H1 (cell line): ENCODE measurements at regions not wholly inside any gene's neighbourhood (a gene's known extent, or its start where the extent isn't known, plus 50 kb on each side); places are given as distances from the start of the nearest gene placed in this dataset.
"Not testable (repeated sequence)": the region's sequence is repeated elsewhere in the genome, so short reads cannot be mapped to it uniquely, and the experiment has no call there.

Experiments
- CTCF ChIA-PET: fragments of 300-600 bp; sonication (Branson Sonifier 250); formaldehyde crosslinking; loops from one replicate; lab custom pipeline; 2021; ENCODE audit not compliant: partially characterized antibody; lab: Charles Lee
- POLR2A ChIA-PET: fragments of 300-600 bp; sonication (Branson Sonifier 250); formaldehyde crosslinking; loops from one replicate; lab custom pipeline; 2021; ENCODE audit warnings: inconsistent platforms; ENCODE audit not compliant: partially characterized antibody; lab: Charles Lee
- DNase-seq, 2 experiments: peaks; one replicate each; pipeline versions ENCODE4 v3.0.0 to v3.0.0-alpha.2; 2010 to 2022; ENCODE audit warnings: low spot score in 2 of 2, low read depth in 1 of 2, mixed read lengths in 1 of 2
- FAIRE-seq: peaks from 2 replicates; lab custom pipeline; 2011; peaks lifted over from hg19 to GRCh38; lab: Jason Lieb, UNC
- H2AFZ ChIP-seq: 2 replicates; pipeline ENCODE4 v1.8.1; 2012; ENCODE audit warnings: low read length, inconsistent platforms
- H2AK5ac ChIP-seq: 2 replicates; pipeline ENCODE4 v1.6.1; 2013; ENCODE audit warnings: low read depth, low read length
- H2BK120ac ChIP-seq: replicated peaks from 2 replicates; pipeline ENCODE3; 2013; ENCODE audit warnings: low read depth, low read length, inconsistent platforms
- H2BK12ac ChIP-seq: 2 replicates; pipeline ENCODE4 v1.6.1; 2013; ENCODE audit warnings: low read depth, low read length
- H2BK15ac ChIP-seq: 2 replicates; pipeline ENCODE4 v1.6.1; 2013; ENCODE audit warnings: low read length
- H2BK20ac ChIP-seq: 2 replicates; pipeline ENCODE4 v1.6.1; 2013; ENCODE audit warnings: low read length
- H2BK5ac ChIP-seq: 2 replicates; pipeline ENCODE4 v1.6.1; 2013; ENCODE audit warnings: low read depth, low read length
- H3K14ac ChIP-seq: 2 replicates; pipeline ENCODE4 v1.6.1; 2013; ENCODE audit warnings: inconsistent platforms; ENCODE audit not compliant: insufficient read length
- H3K18ac ChIP-seq: 2 replicates; pipeline ENCODE4 v1.6.1; 2013; ENCODE audit warnings: low read length; ENCODE audit errors: extremely low read depth
- H3K23ac ChIP-seq: 2 replicates; pipeline ENCODE4 v1.6.1; 2013; ENCODE audit warnings: inconsistent platforms; ENCODE audit not compliant: insufficient read length
- H3K23me2 ChIP-seq: 2 replicates; pipeline ENCODE4 v1.6.1; 2013; ENCODE audit warnings: low read depth, low read length
- H3K27ac ChIP-seq: 2 replicates; pipeline ENCODE4 v1.6.1; 2011; ENCODE audit warnings: low read depth, low read length, inconsistent platforms
- H3K27me3 ChIP-seq, 4 experiments: replicated peaks in 1 of 4; 1 replicate in 1 of 4; 2 replicates in 3 of 4; pipeline versions ENCODE4 v1.6.1 to v1.8.1; 2011 to 2013; ENCODE audit warnings: low read length in 3 of 4, mild to moderate bottlenecking in 3 of 4, inconsistent platforms in 2 of 4, mixed read lengths in 2 of 4, moderate library complexity in 1 of 4; ENCODE audit not compliant: control insufficient read depth in 3 of 4, insufficient read depth in 3 of 4; ENCODE audit errors: extremely low read depth in 1 of 4
- H3K36me3 ChIP-seq, 4 experiments: 2 replicates each; pipeline versions ENCODE4 v1.6.1 to v1.8.1; 2011 to 2013; ENCODE audit warnings: mild to moderate bottlenecking in 4 of 4, low read length in 3 of 4, moderate library complexity in 2 of 4, control low read depth in 1 of 4, inconsistent platforms in 1 of 4; ENCODE audit not compliant: insufficient read depth in 4 of 4, control insufficient read depth in 2 of 4
- H3K4ac ChIP-seq: replicated peaks from 2 replicates; pipeline ENCODE3; 2013; ENCODE audit warnings: low read length, low read depth, mixed read lengths, inconsistent platforms; ENCODE audit not compliant: insufficient read length
- H3K4me1 ChIP-seq, 4 experiments: replicated peaks in 1 of 4; 1 replicate in 1 of 4; 2 replicates in 3 of 4; pipeline versions ENCODE4 v1.6.1 to v1.8.1; 2011 to 2013; ENCODE audit warnings: low read length in 3 of 4, inconsistent platforms in 2 of 4, mixed read lengths in 1 of 4; ENCODE audit not compliant: insufficient read depth in 4 of 4, control insufficient read depth in 3 of 4
- H3K4me2 ChIP-seq, 2 experiments: 2 replicates each; pipeline versions ENCODE4 v1.6.1 to v1.8.1; 2011 to 2013; ENCODE audit warnings: low read depth in 2 of 2, low read length in 2 of 2, control low read depth in 1 of 2, inconsistent platforms in 1 of 2, mild to moderate bottlenecking in 1 of 2; ENCODE audit not compliant: insufficient read depth in 1 of 2
- H3K4me3 ChIP-seq, 4 experiments: fragments of 200-600, 300-600 bp in 1 of 4; sonication (generic), shearing (Covaris generic), sonication (Bioruptor Twin) in 1 of 4; 2 replicates each; pipeline versions ENCODE4 v1.5.1 to v1.8.1; 2011 to 2016; ENCODE audit warnings: low read length in 4 of 4, low read depth in 3 of 4, control low read depth in 2 of 4, inconsistent platforms in 2 of 4, mild to moderate bottlenecking in 2 of 4, mixed read lengths in 1 of 4, moderate library complexity in 1 of 4; ENCODE audit not compliant: insufficient read depth in 2 of 4; ENCODE audit errors: extremely low read depth in 1 of 4
- H3K56ac ChIP-seq: replicated peaks from 2 replicates; pipeline ENCODE3; 2013; ENCODE audit warnings: low read depth, mild to moderate bottlenecking, mixed read lengths, low read length, inconsistent platforms; ENCODE audit not compliant: insufficient read length
- H3K79me1 ChIP-seq: 2 replicates; pipeline ENCODE4 v1.6.1; 2013; ENCODE audit warnings: low read depth, low read length, control low read depth
- H3K79me2 ChIP-seq, 2 experiments: 2 replicates each; pipeline versions ENCODE4 v1.6.1 to v1.8.1; 2012 to 2013; ENCODE audit warnings: low read length in 2 of 2, mild to moderate bottlenecking in 2 of 2, inconsistent platforms in 1 of 2; ENCODE audit not compliant: insufficient read depth in 2 of 2, control insufficient read depth in 1 of 2
- H3K9ac ChIP-seq, 4 experiments: replicated peaks in 1 of 4; 1 replicate in 1 of 4; 2 replicates in 3 of 4; pipeline versions ENCODE4 v1.6.1 to v1.8.1; 2011 to 2013; ENCODE audit warnings: low read depth in 3 of 4, low read length in 3 of 4, control low read depth in 2 of 4, mild to moderate bottlenecking in 2 of 4, moderate library complexity in 2 of 4, inconsistent platforms in 1 of 4; ENCODE audit errors: extremely low read depth in 1 of 4
- H3K9me3 ChIP-seq, 2 experiments: 2 replicates each; pipeline versions ENCODE4 v1.6.1 to v1.8.1; 2012 to 2013; ENCODE audit warnings: mild to moderate bottlenecking in 2 of 2, moderate library complexity in 2 of 2, control low read depth in 1 of 2, inconsistent platforms in 1 of 2, low read depth in 1 of 2, low read length in 1 of 2, mixed read lengths in 1 of 2; ENCODE audit not compliant: insufficient read depth in 2 of 2
- H4K20me1 ChIP-seq, 2 experiments: replicated peaks in 1 of 2; 2 replicates each; pipeline versions ENCODE3 to v1.8.1; 2011 to 2013; ENCODE audit warnings: inconsistent platforms in 2 of 2, low read length in 2 of 2, mild to moderate bottlenecking in 1 of 2; ENCODE audit not compliant: insufficient read depth in 2 of 2, control insufficient read depth in 1 of 2
- H4K5ac ChIP-seq: 2 replicates; pipeline ENCODE4 v1.6.1; 2013; ENCODE audit warnings: low read length, low read depth, mixed read lengths, inconsistent platforms; ENCODE audit not compliant: insufficient read length
- H4K8ac ChIP-seq: 2 replicates; pipeline ENCODE4 v1.8.0; 2013; ENCODE audit warnings: mild to moderate bottlenecking, moderate library complexity, low read length, inconsistent platforms; ENCODE audit not compliant: insufficient read depth; ENCODE audit errors: extremely low read depth
- H4K91ac ChIP-seq: replicated peaks from 2 replicates; pipeline ENCODE3; 2013; ENCODE audit warnings: low read length, mixed read lengths, inconsistent platforms; ENCODE audit not compliant: insufficient read length
- SP1 ChIP-seq: IDR thresholded peaks from 2 replicates; pipeline ENCODE4 v1.6.1; 2011; ENCODE audit warnings: low read depth, low read length
- WGBS, 2 experiments: shearing (Covaris generic) in 1 of 2; methylation state at CpG; one replicate each; pipeline versions ENCODE4 v1.1.6 to v1.1.7; 2013 to 2015; ENCODE audit warnings: low lambda C conversion rate in 2 of 2, mixed read lengths in 2 of 2, inconsistent platforms in 1 of 2, low coverage in 1 of 2, missing lambda C conversion rate in 1 of 2; ENCODE audit not compliant: insufficient replicate concordance in 2 of 2, insufficient coverage in 1 of 2, insufficient read length in 1 of 2; ENCODE audit errors: extremely low coverage in 1 of 2, missing lambda C conversion rate in 1 of 2; 5-methylcytosine and 5-hydroxymethylcytosine counted together

- not testable (repeated sequence) for H2BK120ac ChIP-seq, H4K8ac ChIP-seq, H2AK5ac ChIP-seq, H3K56ac ChIP-seq, H3K27ac ChIP-seq, H3K23ac ChIP-seq, H4K20me1 ChIP-seq, H3K9ac ChIP-seq, H2BK20ac ChIP-seq, H3K4me3 ChIP-seq, FAIRE-seq, H4K5ac ChIP-seq, H3K14ac ChIP-seq, H4K91ac ChIP-seq, H3K4me2 ChIP-seq, H2AFZ ChIP-seq, H3K4ac ChIP-seq, H2BK12ac ChIP-seq, H3K79me1 ChIP-seq, H2BK5ac ChIP-seq, H3K79me2 ChIP-seq, DNase-seq, H2BK15ac ChIP-seq, H3K18ac ChIP-seq, H3K4me1 ChIP-seq, H3K9me3 ChIP-seq, H3K36me3 ChIP-seq
- ChIA-PET CTCF (interaction anchor here (0.7 to 1.7 kb wide), 4 partner anchors 12 to 80 kb away, joined by 3 to 6 read pairs (median 3); no protein-coding TSS in a partner anchor), POLR2A (interaction anchor here (0.7 kb wide), 1 partner anchor 20 kb away, joined by 3 read pairs; no protein-coding TSS in a partner anchor)
- peak; percentile 16; the same call in 1 of the 2 replicates for TF ChIP-seq SP1
- Histone ChIP-seq H3K23me2 (peaks cover 11% of the 10 kb centered on the region), H3K27me3 (peaks cover 2 to 33% (median 20%) of the 10 kb centered on the region in 4 experiments)
- WGBS, 2 experiments: 89% methylated on average over 23 of the region's 47 CpGs; no CpG with 5 or more reads in 1 of the 2 experiments
These were observed 114.0 kb downstream of the GPX5 start for GRCh38 chr6:28639445-28640290.
